GM21717 (cell line): ENCODE measurements at regions not wholly inside any gene's neighbourhood (a gene's known extent, or its start where the extent isn't known, plus 50 kb on each side); places are given as distances from the start of the nearest gene placed in this dataset.

Experiments used
- ATAC-seq: cut with Tn5 transposase; IDR thresholded peaks from one replicate; pipeline ENCODE4 v1.9.1; 2021; ENCODE audit warnings: mild to moderate bottlenecking, moderate library complexity; ENCODE audit not compliant: unreplicated experiment

DNA sequence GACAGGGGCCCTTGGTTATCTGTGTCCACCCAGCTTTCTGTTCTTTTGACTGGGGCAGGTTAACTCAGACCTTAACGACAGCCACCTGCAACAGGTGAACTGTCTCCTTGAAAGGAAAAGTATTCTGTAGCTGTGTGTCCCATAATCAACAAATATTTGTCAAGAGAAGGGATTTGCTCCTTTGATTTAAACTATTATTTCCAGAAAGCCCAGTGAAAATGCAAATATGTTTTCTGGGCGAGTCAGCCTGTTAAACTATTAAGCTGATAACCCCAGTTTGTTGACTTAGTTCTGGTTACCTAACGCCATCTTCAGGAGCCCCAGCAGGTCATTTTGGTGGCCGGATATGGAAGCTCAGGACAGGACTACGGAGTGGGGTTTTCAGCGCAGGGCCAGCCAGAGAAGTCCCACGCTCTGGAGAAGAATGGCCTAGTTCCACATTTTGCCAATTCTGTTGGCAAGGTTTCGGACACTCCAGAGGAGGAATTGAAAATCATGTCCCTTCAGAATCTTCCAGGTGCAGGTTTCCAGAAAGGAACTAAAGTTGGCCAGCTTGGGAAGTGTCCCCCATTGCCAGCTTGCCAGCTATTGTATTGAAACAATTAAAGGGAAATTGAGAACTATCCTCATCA lies 54.5 kb downstream of the ADRA2A start:
- ATAC-seq = no peak

DNA sequence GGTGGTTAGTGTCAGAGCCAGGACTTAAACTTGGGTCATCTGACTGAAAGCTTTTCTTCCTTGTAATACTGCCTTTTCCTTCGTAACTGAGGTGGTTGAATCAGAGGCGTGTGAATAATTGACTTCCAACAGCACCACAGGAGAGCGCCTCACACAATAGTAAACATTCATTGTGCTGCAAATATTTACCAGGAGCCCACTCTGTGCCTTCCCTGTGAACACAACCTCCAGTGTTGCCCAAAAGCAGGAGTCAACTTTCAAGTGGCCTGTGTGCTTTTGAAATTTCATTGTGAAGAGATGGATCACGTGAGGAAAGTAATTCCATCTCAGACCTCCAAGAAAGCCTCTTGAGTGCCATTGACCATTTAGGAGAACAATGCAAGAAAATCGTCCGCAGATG lies 60.2 kb downstream of the ADRA2A start:
- ATAC-seq = no peak

DNA sequence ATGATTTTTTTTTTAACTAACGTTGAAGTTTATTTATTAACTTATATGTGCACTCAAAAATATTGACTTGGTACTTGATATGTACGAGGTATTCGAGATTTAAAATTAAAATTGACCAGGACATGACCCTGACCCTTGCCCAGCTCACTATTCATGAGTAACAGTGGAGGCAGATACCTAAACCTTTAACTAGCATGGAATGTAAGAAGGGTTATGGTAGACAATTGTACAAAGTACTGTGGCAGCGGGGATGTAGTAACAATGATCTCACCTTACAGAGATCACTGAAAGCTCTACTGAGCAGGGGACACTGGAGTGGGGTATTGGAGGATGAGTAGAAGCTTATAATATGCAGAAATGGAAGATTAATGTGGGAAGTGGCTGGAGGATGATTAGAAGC lies 60.8 kb downstream of the ADRA2A start:
- no peak for ATAC-seq

DNA sequence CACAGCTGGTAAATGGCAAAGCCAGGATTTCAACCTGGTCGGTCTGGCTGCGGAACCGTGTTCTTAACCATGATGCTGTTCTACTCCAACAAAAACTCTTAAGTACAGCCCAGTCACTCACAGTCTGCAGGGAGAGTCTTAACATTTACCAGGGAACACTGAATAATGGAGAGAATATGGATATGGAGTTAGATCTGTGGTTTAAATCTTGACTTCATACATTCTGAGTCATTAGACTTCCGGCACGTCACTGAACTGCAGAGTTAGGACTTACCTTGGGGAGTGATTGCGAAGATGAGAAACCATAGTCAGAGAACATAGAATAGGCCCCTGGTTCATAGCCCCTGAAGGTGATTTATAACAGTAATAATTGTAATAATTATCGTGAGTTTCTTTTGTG lies 61.7 kb downstream of the ADRA2A start:
- ATAC-seq = no peak

DNA sequence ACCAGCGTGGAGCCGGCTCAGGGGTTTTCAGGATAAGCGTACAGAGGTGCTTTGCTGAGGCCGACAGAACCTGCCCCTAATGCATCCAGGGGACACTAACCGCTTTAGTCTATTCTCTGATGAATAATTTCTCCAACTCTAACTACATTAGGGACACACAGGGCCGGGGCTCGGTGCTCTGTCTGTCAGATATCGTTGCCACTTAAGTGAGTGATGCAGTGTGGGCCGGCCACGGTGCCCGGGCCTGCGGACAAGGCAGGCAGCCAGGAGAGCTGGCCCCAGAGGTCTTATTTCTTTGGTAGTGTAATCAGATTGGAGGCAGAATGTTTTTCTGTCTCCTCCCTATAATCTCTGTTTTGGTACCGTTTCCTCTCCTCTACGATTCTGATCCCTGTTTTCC lies 62.7 kb downstream of the ADRA2A start:
- ATAC-seq = no peak

DNA sequence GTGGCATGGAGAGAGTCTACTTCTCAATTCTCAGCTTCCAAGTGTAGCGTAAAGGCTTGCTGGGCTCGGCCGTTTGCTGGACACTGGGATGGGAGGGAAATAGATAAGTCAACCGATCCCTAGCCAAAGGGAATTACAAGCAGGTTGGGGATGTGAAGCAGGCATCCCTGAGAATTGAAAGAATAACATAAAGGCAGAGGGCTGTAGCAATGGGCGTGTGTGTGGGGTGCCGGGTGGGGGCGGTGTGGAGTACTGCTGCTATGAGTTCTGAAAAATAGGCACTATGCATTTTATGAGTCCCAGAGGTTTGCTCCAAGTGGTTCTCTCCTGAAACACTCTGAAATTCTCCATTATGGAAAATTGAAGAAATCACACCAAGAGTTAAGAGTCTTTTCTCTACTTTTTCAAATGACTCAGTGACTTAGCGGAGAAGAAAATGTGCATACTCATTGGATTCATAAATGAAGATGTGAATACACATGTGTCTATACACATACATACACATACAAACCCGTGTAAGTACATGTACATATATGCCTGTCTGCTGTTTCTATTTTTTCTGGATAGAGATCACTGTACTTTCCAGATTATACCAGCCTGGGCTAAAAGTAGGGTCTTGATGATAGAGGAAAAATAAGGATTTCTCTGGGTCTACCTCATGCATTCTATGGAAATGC lies 65.4 kb downstream of the ADRA2A start:
- ATAC-seq = no peak

DNA sequence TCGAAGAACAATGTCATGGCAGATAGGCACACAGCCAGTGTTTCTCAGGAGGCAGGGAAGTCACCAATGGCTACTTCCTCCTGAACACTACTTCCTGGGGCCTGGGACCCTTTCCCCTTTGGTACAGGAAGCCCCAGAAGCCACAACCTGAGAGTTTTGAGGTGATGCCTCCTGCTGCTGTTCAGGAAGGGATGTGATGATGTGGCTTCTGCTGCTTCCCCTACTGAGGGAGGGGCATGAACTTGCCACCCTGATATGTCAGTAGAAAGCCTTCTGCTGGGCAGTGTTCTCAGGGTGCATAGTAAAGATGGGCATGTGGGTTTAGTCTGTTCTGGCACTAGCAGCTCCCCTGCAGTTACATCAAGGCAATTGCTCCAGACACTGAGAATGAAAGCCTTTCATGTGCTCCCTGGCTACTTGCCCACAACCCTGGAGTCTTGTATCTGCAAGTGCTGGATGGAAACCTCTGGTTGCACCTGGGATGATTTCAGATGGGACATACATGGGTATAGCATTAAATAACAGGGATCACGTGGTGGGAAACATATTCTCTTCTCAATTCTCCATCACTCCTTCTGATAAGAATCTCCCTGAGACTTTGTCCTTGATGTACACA lies 69.3 kb downstream of the ADRA2A start:
- ATAC-seq = no peak

DNA sequence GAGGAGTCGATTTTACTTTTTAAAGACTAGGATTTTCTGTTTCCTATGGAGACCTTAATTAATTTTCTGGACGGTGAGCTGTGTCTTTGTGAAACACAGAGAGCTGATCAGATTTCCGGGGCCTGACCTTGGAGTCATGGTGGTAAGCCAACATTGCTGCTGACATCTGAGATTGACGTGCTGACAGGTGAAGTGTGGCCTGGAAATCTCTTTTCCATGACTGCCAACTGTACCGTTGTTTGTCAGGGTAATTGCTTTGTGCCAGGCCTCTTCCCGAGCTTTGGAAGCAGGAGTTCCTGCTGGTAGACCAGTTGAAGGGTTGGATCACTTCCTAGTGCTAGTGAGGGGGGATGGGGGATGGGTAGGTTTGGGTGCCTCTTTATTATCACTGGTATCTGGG lies 71.2 kb downstream of the ADRA2A start:
- no peak for ATAC-seq

DNA sequence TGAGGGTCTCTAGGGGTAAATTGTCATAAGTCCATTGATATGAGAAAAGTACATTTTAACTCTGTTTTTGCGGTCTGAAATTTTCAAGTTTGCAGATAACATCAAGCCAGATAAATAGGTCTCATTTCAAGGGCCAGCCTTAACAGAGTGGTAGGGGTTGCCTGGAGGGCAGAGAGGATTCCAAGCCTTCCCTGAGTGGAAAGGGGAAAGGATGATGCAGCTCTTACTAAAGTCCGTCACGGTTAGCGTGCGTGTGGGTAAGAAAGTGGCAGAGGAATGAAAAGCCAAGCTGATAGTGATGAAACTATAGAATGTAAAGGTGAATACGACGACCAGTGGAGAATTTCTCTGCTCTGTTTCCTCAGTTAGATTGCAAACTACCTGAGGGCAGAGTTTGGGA lies 71.6 kb downstream of the ADRA2A start:
- ATAC-seq = no peak

DNA sequence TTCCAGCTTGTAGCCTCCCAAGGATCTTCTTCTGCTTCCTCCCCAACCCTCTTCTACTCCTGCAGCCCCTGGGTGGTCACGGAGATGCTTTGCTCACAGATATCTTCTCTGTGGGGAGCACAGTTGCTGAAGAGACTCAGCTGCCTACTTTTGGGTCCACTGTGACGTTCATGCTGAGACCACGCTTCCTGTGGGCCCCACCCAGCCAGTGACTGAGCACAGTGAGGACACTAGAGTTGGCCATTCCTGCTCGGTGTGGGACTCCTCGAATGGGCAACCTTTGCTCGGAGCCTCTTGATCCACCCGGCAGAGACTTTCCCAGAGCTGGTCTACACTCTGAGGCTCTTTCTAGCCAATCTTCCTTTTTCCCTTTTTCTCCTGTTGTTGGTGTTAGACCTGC lies 73.9 kb downstream of the ADRA2A start:
- ATAC-seq = no peak

DNA sequence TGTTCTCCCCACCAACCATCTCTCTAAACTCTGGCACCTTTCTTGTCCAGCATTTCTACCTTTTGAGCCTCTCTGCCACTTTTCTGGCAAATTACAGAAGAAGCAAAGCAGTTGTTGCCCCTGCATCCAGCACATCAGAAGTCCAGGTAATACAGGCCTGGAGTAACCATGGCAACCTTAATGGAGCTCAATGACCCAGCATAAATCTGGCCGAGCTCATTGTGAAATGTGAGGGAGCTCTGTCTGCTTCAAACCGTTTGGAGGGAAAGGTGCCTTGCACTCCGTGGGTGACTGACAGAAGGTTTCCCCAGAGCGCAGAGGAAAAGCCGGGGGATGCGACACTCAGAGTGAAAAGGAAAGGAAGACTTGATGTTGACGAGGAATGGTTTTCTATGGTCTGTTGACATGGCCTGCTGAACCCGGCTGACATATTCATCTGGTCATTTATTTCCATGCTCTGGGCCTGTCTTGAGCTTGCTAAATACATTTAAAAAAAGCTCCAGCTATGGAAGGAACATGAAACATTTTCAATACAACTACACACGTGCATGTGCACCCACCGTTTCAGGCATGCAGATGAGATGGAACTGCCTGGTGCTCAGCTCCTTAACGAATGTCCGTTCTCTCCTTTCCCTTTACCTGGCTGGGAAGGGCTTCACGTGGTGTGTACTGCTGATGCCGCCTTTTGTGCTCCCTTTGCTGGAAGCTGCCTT lies 74.9 kb downstream of the ADRA2A start:
- ATAC-seq = no peak

DNA sequence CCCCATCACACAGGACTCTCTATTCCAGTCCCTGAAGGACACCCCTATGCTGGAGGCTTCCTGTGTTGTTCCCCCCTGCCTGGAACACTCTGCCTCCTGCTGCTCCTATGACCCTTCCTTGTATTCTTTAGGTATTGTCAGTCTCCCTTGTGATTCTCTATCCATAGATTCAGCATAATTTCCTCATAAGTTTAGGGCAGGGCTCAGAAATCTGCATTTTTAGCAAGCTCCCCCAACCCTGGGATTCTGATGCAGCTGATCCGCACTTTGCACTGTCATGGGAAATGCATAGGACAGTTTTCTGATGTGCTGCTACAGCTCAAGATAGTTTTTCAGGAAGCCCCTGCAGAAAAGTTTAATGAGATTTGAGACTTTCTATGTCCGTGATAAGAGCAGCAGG lies 79.9 kb downstream of the ADRA2A start:
- no peak for ATAC-seq

DNA sequence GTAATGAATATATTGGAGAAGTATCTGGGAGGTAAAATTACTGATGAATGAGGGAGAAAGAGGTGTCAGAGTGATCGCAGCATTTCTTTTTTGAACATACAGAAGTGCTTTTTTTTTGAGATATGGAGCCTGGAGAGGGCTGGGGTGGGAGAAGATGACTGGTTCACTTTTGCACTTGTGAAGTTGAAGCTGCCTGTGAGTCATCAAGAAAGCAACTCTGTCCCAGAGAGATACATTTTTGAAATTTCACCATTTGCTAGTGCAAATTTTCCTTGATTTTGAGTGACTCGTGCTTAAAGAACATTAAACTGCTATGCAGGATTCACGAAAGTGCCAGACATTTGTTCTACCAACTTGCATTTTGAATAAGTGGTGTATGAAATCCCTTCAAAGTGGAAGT lies 81.8 kb downstream of the ADRA2A start:
- no peak for ATAC-seq

DNA sequence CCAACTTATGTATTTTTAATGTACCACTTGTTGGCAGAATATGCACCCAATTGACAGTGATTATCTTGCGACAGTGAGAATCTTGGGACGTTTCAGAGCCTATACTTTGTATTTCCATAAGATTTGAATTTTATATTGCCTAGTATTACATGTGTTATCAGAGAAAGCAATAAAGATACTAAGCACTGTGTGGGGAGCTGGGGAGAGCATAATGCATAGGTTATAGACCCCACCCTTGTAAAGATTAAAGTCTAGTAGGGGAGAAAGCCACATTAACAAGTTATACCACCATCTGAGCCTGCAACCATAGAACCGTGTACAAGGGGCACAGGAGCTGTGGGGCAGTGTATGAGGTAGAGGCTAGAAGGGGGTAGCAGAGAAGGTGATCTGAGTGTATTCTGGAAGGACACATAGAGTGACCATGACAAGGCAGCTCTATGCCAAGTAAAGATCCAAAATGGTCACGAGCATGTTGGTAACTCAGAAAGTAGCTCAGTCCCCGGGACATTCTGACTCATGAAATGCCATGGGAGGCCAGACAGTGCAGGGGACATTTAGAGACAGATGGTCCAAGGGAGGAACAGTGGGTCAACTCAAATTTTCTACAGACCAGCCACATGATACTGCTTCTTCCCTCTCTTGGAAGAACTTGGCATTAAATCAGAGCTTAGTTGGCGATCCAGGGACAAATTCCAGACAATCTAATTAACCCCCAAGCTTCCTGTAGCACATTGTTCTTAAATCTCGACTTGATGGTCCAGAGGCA lies 84.5 kb downstream of the ADRA2A start:
- no peak for ATAC-seq

DNA sequence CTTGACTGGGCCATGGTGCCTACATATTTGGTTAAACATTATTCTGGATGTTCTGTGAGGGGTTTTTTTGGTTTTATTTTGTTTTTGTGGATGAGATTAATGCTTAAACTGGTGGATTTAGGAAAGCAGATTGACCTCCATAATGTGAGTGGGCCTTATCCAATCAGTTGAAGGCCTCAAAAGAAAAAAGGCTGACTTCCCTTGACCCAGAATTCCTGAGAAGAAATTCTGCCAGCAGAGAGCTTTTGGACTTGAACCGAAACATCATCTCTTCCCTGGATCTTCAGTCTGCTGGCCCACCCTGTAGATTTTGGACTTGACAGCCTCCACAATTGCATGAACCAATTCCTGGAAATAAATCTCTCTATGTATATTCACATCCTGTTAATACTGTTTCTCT lies 94.4 kb downstream of the ADRA2A start:
- no peak for ATAC-seq

DNA sequence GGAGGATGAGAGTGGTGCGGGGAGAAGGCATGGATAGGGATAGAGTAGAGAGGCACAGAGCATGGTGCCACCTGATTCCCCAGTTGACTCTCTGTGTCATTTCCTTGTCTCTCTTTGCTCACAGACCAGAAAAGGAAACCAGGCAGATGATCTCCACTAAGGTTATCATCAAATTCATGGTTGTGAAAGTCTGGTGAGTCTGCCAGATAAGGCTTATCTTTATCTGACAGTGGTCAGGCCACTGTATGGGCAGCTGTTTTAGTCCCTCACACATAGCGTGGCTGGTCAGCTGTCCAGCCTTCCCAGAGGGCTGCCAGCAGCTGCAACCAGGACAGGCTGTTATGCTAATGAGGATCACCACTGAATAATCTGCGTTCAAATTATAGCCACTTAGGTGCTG lies 99.0 kb downstream of the ADRA2A start:
- ATAC-seq = no peak

DNA sequence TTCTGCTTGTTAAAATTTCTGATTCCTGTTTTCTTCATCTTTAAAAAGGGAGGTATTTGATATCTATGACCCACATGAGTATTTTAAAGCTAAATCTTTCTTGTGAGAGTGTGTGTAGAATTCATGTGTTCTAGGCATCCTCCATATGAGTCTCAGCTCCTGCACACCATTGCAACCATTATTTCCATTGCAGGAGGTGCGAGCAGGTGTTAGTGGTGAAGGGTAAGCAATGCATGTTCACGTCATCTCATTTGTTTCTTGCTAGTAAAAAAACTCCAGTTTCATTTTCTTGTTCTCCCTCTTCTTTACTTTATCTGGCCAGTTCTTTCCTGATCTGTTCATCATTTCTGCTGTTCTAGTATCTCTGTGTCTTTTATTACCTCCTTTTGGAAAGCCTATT lies 100.5 kb downstream of the ADRA2A start:
- ATAC-seq = peak; percentile 73

DNA sequence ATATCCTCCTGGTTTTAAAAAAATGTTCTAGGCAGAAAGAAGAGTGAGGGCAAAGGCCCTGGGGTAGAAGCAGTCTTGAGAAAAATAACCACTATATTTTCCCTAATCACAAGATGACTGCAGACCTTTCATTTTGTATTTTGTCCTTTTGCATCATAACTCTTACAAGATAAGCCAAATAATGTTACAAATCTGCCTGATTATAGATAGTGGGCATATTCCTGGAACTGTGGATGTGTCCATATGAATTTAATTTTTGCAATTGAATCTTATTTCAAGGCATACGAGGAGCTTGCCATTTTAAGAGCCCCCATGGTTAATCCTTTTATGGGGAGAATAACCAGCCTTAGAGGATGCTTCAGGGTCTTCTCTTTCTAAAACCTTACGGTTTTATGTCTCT lies 102.7 kb downstream of the ADRA2A start:
- no peak for ATAC-seq

DNA sequence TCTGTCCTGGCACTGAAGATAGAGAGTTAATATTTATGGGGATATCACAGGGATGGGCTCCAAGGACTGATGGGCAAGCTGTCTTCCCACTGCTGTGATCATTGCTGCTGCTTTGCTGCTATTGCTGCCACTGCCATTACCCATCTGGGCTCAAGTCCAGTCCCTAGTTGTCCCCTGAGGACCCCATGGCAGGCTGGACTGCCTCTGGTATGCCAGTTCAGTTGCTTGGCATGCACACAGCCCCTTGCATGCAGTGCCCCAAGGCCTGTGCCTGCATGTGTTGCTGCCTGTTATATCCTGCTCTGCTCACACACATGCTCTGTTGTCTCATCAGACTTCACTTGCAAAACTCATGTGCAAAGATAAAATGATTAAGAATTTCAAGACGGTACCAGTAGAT lies 109.5 kb downstream of the ADRA2A start:
- ATAC-seq = no peak

DNA sequence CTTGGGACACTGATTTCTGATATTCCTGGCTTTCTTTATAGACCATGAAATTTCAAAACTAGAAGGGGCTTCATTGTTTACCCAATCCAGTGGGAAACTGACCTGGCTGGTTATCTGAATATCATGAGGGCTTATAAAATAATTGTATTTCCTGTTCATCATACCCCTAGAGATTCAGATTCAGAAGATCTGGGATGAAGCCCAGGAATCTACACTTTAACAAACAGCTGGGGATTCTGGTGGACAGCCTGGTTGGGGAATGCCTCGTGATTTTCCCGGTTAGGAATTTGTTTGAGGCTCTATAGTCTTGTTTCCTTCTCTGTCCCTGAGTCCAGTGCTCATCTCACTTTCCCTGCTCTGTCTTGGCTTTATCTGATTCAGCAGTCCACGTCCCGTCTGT lies 110.3 kb downstream of the ADRA2A start:
- ATAC-seq = no peak

DNA sequence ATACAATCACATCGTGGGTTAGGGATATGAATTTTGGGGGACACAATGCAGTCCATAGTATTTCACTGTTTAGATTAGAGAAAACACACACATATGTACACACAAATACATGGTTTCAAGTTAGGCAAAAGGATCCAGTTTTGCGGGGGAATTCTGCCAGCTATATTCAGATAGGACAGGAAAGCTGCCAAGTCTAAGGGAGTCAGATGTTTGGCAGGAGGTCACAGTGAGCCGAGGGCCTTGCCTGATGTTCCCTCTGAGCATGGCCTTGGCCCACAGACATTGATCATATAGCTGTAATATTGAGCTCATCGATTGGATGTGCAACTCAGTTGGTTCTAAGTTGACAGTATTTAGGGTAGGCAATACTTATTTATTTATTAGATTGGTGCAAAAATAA lies 122.8 kb downstream of the ADRA2A start:
- ATAC-seq = no peak
